ENCODE measurements at regions not wholly inside any gene's neighbourhood (a gene's known extent, or its start where the extent isn't known, plus 50 kb on each side); places are given as distances from the start of the nearest gene placed in this dataset.

DNA sequence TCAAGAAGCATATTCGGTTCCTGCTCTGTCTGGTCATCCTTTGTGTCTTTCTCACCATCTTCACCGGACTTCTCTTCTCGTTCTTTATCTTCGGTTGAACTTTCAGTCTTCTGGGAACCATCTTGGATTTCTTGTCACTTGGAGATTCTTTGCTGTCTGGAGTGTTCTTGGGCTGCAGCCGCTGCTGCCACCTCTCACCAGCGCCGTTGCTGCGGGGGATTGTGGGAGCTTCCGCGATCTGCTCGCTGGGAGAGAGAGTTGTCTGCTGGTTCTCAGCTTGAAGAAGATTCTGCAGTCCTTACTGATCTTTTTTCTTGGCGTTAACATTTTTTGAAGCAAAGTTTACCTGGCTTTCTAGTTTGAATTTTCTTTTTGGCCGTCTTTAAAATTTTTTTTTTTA lies 1165.2 kb upstream of the PRMT6 start:
- H3K4me1 Mint-ChIP-seq: no peaks in the 10 kb centered on the region
- no peak overlapping the region for H3K27ac Mint-ChIP-seq
- TF ChIP-seq, protein P1, sequence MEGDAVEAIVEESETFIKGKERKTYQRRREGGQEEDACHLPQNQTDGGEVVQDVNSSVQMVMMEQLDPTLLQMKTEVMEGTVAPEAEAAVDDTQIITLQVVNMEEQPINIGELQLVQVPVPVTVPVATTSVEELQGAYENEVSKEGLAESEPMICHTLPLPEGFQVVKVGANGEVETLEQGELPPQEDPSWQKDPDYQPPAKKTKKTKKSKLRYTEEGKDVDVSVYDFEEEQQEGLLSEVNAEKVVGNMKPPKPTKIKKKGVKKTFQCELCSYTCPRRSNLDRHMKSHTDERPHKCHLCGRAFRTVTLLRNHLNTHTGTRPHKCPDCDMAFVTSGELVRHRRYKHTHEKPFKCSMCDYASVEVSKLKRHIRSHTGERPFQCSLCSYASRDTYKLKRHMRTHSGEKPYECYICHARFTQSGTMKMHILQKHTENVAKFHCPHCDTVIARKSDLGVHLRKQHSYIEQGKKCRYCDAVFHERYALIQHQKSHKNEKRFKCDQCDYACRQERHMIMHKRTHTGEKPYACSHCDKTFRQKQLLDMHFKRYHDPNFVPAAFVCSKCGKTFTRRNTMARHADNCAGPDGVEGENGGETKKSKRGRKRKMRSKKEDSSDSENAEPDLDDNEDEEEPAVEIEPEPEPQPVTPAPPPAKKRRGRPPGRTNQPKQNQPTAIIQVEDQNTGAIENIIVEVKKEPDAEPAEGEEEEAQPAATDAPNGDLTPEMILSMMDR (IDR thresholded peaks at IDR 0.05): no peak
- DNase-seq: no peak
- no peak overlapping the region for H3K4me3 Mint-ChIP-seq
- H3K36me3 Mint-ChIP-seq (ENCODE audit: low read depth): no peaks in the 10 kb centered on the region
- peaks cover 15% of the 10 kb centered on the region for H3K9me3 Mint-ChIP-seq
- H3K27me3 Mint-ChIP-seq (ENCODE audit: low read depth, poor library complexity): no peaks in the 10 kb centered on the region

DNA sequence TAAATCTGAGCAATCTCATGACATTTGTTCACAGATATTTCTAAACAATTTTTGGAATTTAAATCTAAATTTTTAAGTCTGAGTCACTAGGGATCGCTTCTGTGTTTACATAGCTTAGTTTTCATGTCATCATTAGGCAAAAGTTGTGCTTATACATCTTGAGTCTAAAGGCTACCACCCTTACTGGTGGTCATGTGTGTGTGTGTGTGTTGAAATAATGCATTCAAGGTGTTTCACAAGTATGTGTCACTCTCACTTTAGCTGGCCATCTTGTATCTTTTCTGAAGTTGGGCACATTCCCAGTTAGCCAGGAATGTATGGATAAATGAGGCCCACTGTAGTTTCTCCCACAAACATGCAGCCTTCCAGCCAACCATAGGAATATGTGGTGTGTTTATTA lies 1162.5 kb upstream of the PRMT6 start:
- peaks cover 26% of the 10 kb centered on the region for H3K9me3 Mint-ChIP-seq
- no peak overlapping the region for H3K27ac Mint-ChIP-seq
- no peak for DNase-seq

DNA sequence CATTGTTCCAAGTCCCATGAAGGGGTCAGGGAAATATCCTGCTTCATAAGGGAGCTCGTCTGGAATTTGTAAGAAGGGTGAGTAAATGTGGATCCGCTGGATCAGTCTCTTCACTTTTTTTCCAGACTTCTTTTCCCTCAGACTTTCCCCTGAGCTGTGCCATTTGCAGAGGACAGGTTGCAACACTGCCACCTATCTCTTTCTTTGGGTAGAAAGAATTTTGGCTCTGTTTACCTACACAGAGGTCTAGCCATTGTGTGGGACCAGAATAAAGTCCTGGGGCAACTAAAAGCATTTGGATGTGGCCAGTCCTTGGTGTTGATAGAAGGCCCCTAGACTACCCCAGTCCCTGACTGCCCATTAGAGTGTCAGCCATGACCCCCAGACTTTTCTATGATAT lies 1146.7 kb upstream of the PRMT6 start:
- TF ChIP-seq, protein P1 (IDR thresholded peaks at IDR 0.05): no peak
- Mint-ChIP-seq H3K9me3 (peaks cover 5% of the 10 kb centered on the region), H3K36me3 (ENCODE audit: low read depth) (no peaks in the 10 kb centered on the region), H3K27ac (no peak overlapping the region), H3K4me3 (no peak overlapping the region), H3K27me3 (ENCODE audit: low read depth, poor library complexity) (peaks cover 7% of the 10 kb centered on the region), H3K4me1 (no peaks in the 10 kb centered on the region)
- no peak for DNase-seq

More for the DNA sequence above, 1162.5 kb upstream of the PRMT6 start:
- Mint-ChIP-seq H3K4me3 (no peak overlapping the region), H3K36me3 (ENCODE audit: low read depth) (no peaks in the 10 kb centered on the region), H3K4me1 (no peaks in the 10 kb centered on the region), H3K27me3 (ENCODE audit: low read depth, poor library complexity) (no peaks in the 10 kb centered on the region)
- TF ChIP-seq, protein P1 (IDR thresholded peaks at IDR 0.05): no peak

DNA sequence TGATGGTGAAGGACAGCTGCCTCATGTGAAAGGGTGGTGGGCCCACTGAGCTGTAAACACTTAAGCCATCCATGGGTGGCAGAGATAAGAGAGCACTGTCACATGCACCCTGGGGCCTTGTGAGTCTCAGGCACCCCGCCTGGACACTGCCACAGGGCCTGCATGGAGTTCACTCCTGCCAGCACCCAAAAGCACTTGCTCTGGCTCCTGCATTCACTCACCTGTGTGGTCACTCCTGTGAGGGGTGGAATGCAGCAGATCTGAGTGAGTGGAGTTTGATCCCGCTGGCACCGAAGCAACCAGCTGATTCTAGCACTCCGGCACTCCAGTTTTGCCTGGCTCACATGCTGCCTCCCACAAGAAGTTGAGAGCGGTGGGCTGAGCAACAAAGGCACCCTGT lies 1142.1 kb upstream of the PRMT6 start:
- H3K36me3 Mint-ChIP-seq (ENCODE audit: low read depth): no peaks in the 10 kb centered on the region
- no peak overlapping the region for H3K27ac Mint-ChIP-seq
- no peaks in the 10 kb centered on the region for H3K9me3 Mint-ChIP-seq
- no peak overlapping the region for H3K4me3 Mint-ChIP-seq
- no peaks in the 10 kb centered on the region for H3K4me1 Mint-ChIP-seq
- H3K27me3 Mint-ChIP-seq (ENCODE audit: low read depth, poor library complexity): peaks cover 4% of the 10 kb centered on the region
- TF ChIP-seq, protein P1 (IDR thresholded peaks at IDR 0.05): no peak
- no peak for DNase-seq

DNA sequence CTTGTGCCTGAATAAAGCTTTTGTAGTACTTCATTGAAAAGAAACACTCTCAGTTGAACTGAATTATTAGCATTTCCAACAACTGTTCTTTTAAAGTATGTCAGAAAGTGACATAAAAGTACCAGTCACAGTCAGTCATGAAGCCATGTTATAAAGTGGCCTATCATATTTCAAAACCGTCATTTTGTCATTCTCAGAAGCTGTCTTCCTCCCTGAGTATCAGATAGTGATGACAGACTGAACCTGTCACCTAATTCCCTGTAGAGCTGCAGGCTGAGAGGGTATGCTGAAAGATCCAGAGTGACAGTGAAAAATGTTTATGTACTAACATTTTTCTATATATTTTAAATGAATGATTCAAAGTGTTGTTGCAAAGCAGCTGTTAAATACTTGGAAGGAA lies 1121.7 kb upstream of the PRMT6 start:
- no peaks in the 10 kb centered on the region for H3K36me3 Mint-ChIP-seq (ENCODE audit: low read depth)
- TF ChIP-seq, protein P1 (IDR thresholded peaks at IDR 0.05): no peak

DNA sequence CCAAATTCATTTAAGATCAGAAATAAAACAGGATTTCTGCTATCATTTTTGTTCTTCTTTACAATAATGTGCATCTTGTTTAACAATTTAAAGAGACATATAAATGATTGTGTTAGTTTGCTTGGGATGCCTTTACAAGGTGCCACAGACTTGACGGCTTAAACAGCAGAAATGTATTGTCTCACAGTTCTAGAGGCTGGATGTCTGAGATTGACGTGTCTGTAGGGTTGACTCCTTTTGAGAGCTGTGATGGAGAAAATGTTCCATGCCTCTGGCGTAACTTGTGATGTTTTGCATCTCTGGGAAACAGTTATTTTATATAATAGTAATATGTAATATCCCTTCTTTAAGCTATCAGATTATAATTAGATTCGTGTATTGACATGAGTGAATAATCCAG lies 1091.6 kb upstream of the PRMT6 start:
- no peaks in the 10 kb centered on the region for H3K27me3 Mint-ChIP-seq (ENCODE audit: low read depth, poor library complexity)
- TF ChIP-seq, protein P1 (IDR thresholded peaks at IDR 0.05): no peak
- peaks cover 3% of the 10 kb centered on the region for H3K9me3 Mint-ChIP-seq
- H3K36me3 Mint-ChIP-seq (ENCODE audit: low read depth): no peaks in the 10 kb centered on the region
- no peak overlapping the region for H3K27ac Mint-ChIP-seq
- no peak overlapping the region for H3K4me3 Mint-ChIP-seq
- H3K4me1 Mint-ChIP-seq: no peaks in the 10 kb centered on the region
- DNase-seq: no peak

More for the DNA sequence above, 1121.7 kb upstream of the PRMT6 start:
- no peak overlapping the region for H3K4me3 Mint-ChIP-seq
- H3K27ac Mint-ChIP-seq: no peak overlapping the region
- peaks cover 21% of the 10 kb centered on the region for H3K9me3 Mint-ChIP-seq
- H3K27me3 Mint-ChIP-seq (ENCODE audit: low read depth, poor library complexity): peaks cover 3% of the 10 kb centered on the region
- no peaks in the 10 kb centered on the region for H3K4me1 Mint-ChIP-seq
- no peak for DNase-seq

Measured in nephron progenitor cell (in vitro differentiated cells).